Sigmoid colon (tissue), 4 donors: ENCODE measurements at regions not wholly inside any gene's neighbourhood (a gene's known extent, or its start where the extent isn't known, plus 50 kb on each side); places are given as distances from the start of the nearest gene placed in this dataset.

Experiments used
- CTCF ChIP-seq, 4 experiments: fragments of 450-650 bp in 3 of 4; fragments of 200-600 bp in 1 of 4; IDR thresholded peaks; one replicate each; pipeline ENCODE4 v1.5.1; 2016 to 2019; ENCODE audit warnings: antibody characterized with exemption in 4 of 4, mild to moderate bottlenecking in 3 of 4, moderate library complexity in 2 of 4
- EP300 ChIP-seq, 4 donors: sonication (generic); formaldehyde crosslinking; IDR thresholded peaks; one replicate each; pipeline ENCODE4 v1.6.1; 2017; ENCODE audit warnings: antibody characterized with exemption in 4 of 4
- POLR2A ChIP-seq, 2 donors: fragments of 450-650 bp; IDR thresholded peaks; one replicate each; pipeline ENCODE4 v1.6.1; 2016; ENCODE audit warnings: antibody characterized with exemption in 2 of 2, mild to moderate bottlenecking in 2 of 2, moderate library complexity in 2 of 2
- POLR2AphosphoS5 ChIP-seq, 4 donors: sonication (generic); formaldehyde crosslinking; IDR thresholded peaks; one replicate each; pipeline ENCODE4 v1.6.1; 2017; ENCODE audit warnings: antibody characterized with exemption in 4 of 4

GRCh38 chr6:108795122-108795521, 53.1 kb upstream of the ARMC2 start:
- TF ChIP-seq EP300 (IDR thresholded peaks at IDR 0.05) (no peak), CTCF (IDR thresholded peaks at IDR 0.05) (no peak), POLR2A (IDR thresholded peaks at IDR 0.05) (no peak), POLR2AphosphoS5 (IDR thresholded peaks at IDR 0.05) (no peak)
